HepG2 (cell line): ENCODE measurements at regions not wholly inside any gene's neighbourhood (a gene's known extent, or its start where the extent isn't known, plus 50 kb on each side); places are given as distances from the start of the nearest gene placed in this dataset.

ENCODE experiments used
- ATAC-seq: fragments of 200-7000 bp; cut with Tn5 transposase; 3 replicates; pipeline ENCODE4 v1.9.1; 2020; ENCODE audit warnings: mild to moderate bottlenecking, moderate library complexity
- BruUV-seq: library from RNA; stranded (reverse); fragments of 400-500 nt; replicated peaks from 2 replicates; lab custom pipeline; 2021; lab: Mats Ljungman, UMichigan
- CTCF ChIA-PET: fragments of 300-600 bp; formaldehyde crosslinking; extraction: SDS; loops from one replicate; lab custom pipeline; 2021; ENCODE audit warnings: low total read pairs, inconsistent platforms, low intra/inter-chr PET ratio; lab: Yijun Ruan, JAX
- POLR2A ChIA-PET: fragments of 350-600 bp; sonication (Branson Sonifier 250); formaldehyde crosslinking; loops from one replicate; lab custom pipeline; 2020; ENCODE audit warnings: antibody characterized with exemption, inconsistent platforms; lab: Yijun Ruan, JAX
- DNase-seq: peaks from one replicate; pipeline ENCODE4 v3.0.0-alpha.2; 2015; ENCODE audit warnings: low spot score
- FAIRE-seq: peaks from 3 replicates; lab custom pipeline; 2011; peaks lifted over from hg19 to GRCh38; lab: Jason Lieb, UNC
- H2AFZ ChIP-seq: one replicate; pipeline ENCODE4 v1.6.1; 2011; ENCODE audit warnings: low read length, inconsistent platforms
- H3K27ac ChIP-seq: fragments of 300-600 bp; 3 replicates; pipeline ENCODE4 v1.8.0; 2011; ENCODE audit warnings: mixed run types, mild to moderate bottlenecking, mixed read lengths, low read length, inconsistent platforms; ENCODE audit not compliant: insufficient read depth; ENCODE audit errors: extremely low read length
- H3K27me3 ChIP-seq, 2 experiments: fragments of 200-600 bp in 1 of 2; 2 replicates in 1 of 2; 3 replicates in 1 of 2; pipeline versions ENCODE4 v1.6.0 to v1.8.0; 2011; ENCODE audit warnings: low read length in 2 of 2, mild to moderate bottlenecking in 2 of 2, moderate library complexity in 2 of 2, inconsistent platforms in 1 of 2; ENCODE audit not compliant: insufficient read depth in 2 of 2, control insufficient read depth in 1 of 2
- H3K36me3 ChIP-seq, 2 experiments: fragments of 200-600 bp in 1 of 2; replicated peaks in 1 of 2; 2 replicates in 1 of 2; 3 replicates in 1 of 2; pipeline versions ENCODE4 v1.5.1 to v1.8.0; 2011; ENCODE audit warnings: low read length in 2 of 2, inconsistent platforms in 1 of 2; ENCODE audit not compliant: insufficient read depth in 2 of 2, control insufficient read depth in 1 of 2
- H3K4me1 ChIP-seq: 2 replicates; pipeline ENCODE4 v1.5.1; 2012; ENCODE audit warnings: low read length, inconsistent platforms; ENCODE audit not compliant: insufficient read depth
- H3K4me2 ChIP-seq: 2 replicates; pipeline ENCODE4 v1.6.0; 2011; ENCODE audit warnings: low read depth, low read length, inconsistent platforms
- H3K4me3 ChIP-seq, 3 experiments: fragments of 200-600 bp in 1 of 3; sonication (generic), shearing (Covaris generic) in 1 of 3; replicated peaks in 1 of 3; 2 replicates each; pipeline ENCODE4 v1.5.1; 2011 to 2016; ENCODE audit warnings: low read length in 3 of 3, inconsistent platforms in 2 of 3, low read depth in 2 of 3, mild to moderate bottlenecking in 2 of 3, control low read depth in 1 of 3, mixed read lengths in 1 of 3; ENCODE audit not compliant: insufficient read depth in 1 of 3
- H3K79me2 ChIP-seq: one replicate; pipeline ENCODE4 v1.6.1; 2011; ENCODE audit warnings: low read length, inconsistent platforms; ENCODE audit not compliant: insufficient read depth
- H3K9ac ChIP-seq: 2 replicates; pipeline ENCODE4 v1.6.0; 2011; ENCODE audit warnings: mild to moderate bottlenecking, low read depth, low read length, inconsistent platforms; ENCODE audit not compliant: insufficient read depth
- H3K9me3 ChIP-seq: 2 replicates; pipeline ENCODE4 v1.5.1; 2012; ENCODE audit warnings: mild to moderate bottlenecking, low read length
- H4K20me1 ChIP-seq: 2 replicates; pipeline ENCODE4 v1.6.0; 2011; ENCODE audit warnings: inconsistent platforms, mild to moderate bottlenecking, low read length, moderate library complexity; ENCODE audit not compliant: insufficient read depth
- KAT2B ChIP-seq: fragments of 150-350 bp; IDR thresholded peaks from 2 replicates; pipeline ENCODE4 v1.6.1; 2014; ENCODE audit warnings: low read depth, low read length, borderline replicate concordance
- KLF9 ChIP-seq: IDR thresholded peaks from 2 replicates; pipeline ENCODE4 v1.6.1; 2016; ENCODE audit warnings: low read depth
- MAFK ChIP-seq, 2 experiments: IDR thresholded peaks in 1 of 2; conservative IDR thresholded peaks in 1 of 2; 2 replicates each; pipeline ENCODE4 v1.6.1; 2011; ENCODE audit warnings: improper control_type of control experiment in 2 of 2, low read length in 2 of 2
- NR2F1 ChIP-seq, 2 experiments: fragments of 450-650 bp in 1 of 2; formaldehyde crosslinking in 1 of 2; IDR thresholded peaks; 2 replicates each; pipeline versions ENCODE4 v1.5.0 to v1.6.1; 2016 to 2020; ENCODE audit warnings: mild to moderate bottlenecking in 1 of 2, missing compliant biosample characterization in 1 of 2, missing genetic modification reagents in 1 of 2, moderate library complexity in 1 of 2
- YY1 ChIP-seq: IDR thresholded peaks from 2 replicates; pipeline ENCODE4 v1.6.1; 2011; ENCODE audit warnings: low read length, low read depth, moderate library complexity, mild to moderate bottlenecking; ENCODE audit not compliant: insufficient read depth, insufficient replicate concordance
- ZFX ChIP-seq: sonication (generic); formaldehyde crosslinking; IDR thresholded peaks from 2 replicates; pipeline ENCODE4 v1.4.0; 2020; ENCODE audit warnings: mild to moderate bottlenecking, low read depth, missing genetic modification reagents, moderate library complexity
- ZNF589 ChIP-seq: sonication (generic); formaldehyde crosslinking; conservative IDR thresholded peaks from 2 replicates; pipeline ENCODE4 v1.8.0; 2022; ENCODE audit warnings: mild to moderate bottlenecking, moderate library complexity, missing genetic modification reagents
- ZSCAN12 ChIP-seq: sonication (generic); formaldehyde crosslinking; IDR thresholded peaks from 2 replicates; pipeline ENCODE4 v1.9.0; 2021; ENCODE audit warnings: mild to moderate bottlenecking, missing genetic modification reagents
- WGBS: methylation state at CpG from one replicate; pipeline ENCODE4 v1.1.6; 2017; ENCODE audit warnings: low lambda C conversion rate; 5-methylcytosine and 5-hydroxymethylcytosine counted together
- in situ Hi-C: cut with HindIII; loops from 2 replicates; pipeline ENCODE4 v1.10.0; 2017; ENCODE audit warnings: low pct_unique_long_range_greater_than_20kb; ENCODE audit not compliant: extremely low pct_ligation_motif_present
- intact Hi-C: fragments of 100-400 bp; cut with micrococcal nuclease; formaldehyde crosslinking; loops from one replicate; pipeline ENCODE4 v1.10.0; 2022; ENCODE audit not compliant: unreplicated experiment
- TF ChIP-seq, protein P1 (sequence below): sonication (generic); formaldehyde crosslinking; IDR thresholded peaks from 2 replicates; pipeline ENCODE4 v1.4.0; 2020; ENCODE audit warnings: missing genetic modification reagents
- TF ChIP-seq, protein P2 (sequence below): sonication (generic); formaldehyde crosslinking; IDR thresholded peaks from 2 replicates; pipeline ENCODE4 v1.4.0; 2020; ENCODE audit warnings: mild to moderate bottlenecking, missing genetic modification reagents, borderline replicate concordance
- TF ChIP-seq, protein P3 (sequence below): sonication (generic); formaldehyde crosslinking; IDR thresholded peaks from 2 replicates; pipeline ENCODE4 v1.9.0; 2021; ENCODE audit warnings: missing genetic modification reagents, borderline replicate concordance

DNA sequence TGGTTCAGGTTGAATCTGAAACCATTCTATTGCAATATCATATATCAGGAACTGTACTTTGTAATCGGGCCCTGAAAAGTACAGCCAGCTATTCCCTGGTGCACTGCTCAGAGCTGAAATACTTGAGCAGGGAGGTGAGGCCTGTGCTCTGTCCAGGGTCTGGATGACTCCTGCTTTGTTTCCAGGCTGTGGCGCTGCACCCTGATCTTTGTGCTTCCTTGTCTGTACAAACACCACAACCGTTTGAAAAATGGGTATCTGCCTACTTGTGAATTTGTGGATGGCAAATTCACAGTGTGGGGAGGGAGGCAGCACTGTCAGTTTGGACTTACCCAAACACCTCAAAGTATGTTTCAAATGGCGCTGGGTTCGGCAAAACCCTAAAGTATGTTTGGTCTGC lies 155.4 kb upstream of the FAR2 start (continued):
- TF ChIP-seq ZFX (CRISPR knock-in tag), result peak; percentile 33; the same call in 1 of the 2 replicates
- TF ChIP-seq, protein P1, sequence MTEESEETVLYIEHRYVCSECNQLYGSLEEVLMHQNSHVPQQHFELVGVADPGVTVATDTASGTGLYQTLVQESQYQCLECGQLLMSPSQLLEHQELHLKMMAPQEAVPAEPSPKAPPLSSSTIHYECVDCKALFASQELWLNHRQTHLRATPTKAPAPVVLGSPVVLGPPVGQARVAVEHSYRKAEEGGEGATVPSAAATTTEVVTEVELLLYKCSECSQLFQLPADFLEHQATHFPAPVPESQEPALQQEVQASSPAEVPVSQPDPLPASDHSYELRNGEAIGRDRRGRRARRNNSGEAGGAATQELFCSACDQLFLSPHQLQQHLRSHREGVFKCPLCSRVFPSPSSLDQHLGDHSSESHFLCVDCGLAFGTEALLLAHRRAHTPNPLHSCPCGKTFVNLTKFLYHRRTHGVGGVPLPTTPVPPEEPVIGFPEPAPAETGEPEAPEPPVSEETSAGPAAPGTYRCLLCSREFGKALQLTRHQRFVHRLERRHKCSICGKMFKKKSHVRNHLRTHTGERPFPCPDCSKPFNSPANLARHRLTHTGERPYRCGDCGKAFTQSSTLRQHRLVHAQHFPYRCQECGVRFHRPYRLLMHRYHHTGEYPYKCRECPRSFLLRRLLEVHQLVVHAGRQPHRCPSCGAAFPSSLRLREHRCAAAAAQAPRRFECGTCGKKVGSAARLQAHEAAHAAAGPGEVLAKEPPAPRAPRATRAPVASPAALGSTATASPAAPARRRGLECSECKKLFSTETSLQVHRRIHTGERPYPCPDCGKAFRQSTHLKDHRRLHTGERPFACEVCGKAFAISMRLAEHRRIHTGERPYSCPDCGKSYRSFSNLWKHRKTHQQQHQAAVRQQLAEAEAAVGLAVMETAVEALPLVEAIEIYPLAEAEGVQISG (CRISPR knock-in tag), result peak; percentile 68; the same call in 1 of the 2 replicates
- TF ChIP-seq, all 625 proteins: peak for 9

DNA sequence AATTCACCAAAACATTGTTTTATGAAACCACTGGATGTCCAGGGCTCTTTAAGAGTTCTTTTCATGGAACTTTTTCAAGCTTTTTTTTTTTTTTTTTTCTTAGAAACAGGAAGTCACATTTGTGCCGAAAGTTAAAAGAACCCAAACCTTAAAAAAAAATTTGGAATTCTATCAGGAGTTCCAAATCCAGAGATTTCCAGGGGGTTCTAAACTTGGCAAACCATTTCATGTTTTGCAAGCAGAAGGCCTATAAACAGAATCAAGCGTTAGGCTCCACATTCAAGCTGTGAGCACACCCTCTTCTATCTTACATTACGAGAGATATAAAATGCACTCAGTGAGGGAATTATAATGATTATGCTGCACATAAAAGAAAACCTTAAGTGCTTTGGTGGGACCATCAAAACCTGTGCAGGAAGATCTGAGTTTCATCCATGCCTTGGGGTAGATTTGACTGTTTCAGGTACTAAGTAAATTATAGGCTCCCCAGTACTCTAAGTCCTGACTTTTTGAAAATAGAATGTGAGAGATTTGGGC lies 154.8 kb upstream of the FAR2 start:
- Histone ChIP-seq H2AFZ (no peak overlapping the region), H3K4me3 (no peak overlapping the region), H3K27me3 (no peaks in the 10 kb centered on the region), H3K9me3 (no peaks in the 10 kb centered on the region), H4K20me1 (no peaks in the 10 kb centered on the region), H3K36me3 (no peaks in the 10 kb centered on the region), H3K27ac (no peak overlapping the region), H3K4me1 (peaks cover 4% of the 10 kb centered on the region; the same call in 1 of the 2 replicates), H3K79me2 (no peaks in the 10 kb centered on the region), H3K9ac (no peak overlapping the region), H3K4me2 (no peak overlapping the region)
- DNase-seq (no peak), ATAC-seq (no peak), FAIRE-seq (no peak)
- intact Hi-C loops, result loop anchor here (10.0 kb wide), 1 partner anchor 1259 kb away; no protein-coding TSS in a partner anchor
- ChIA-PET CTCF (no interaction called here), POLR2A (no interaction called here)
- in situ Hi-C loops, result no loop called here
- WGBS, result 73% methylated on average over 3 of the region's 3 CpGs
- no TSS peak for BruUV-seq
- TF ChIP-seq KLF9 (CRISPR knock-in tag) (no peak), YY1 (no peak), ZSCAN12 (CRISPR knock-in tag) (no peak), KAT2B (no peak), ZNF589 (CRISPR knock-in tag) (no peak), NR2F1 (CRISPR knock-in tag; IDR thresholded peaks at IDR 0.05) (no peak), MAFK (conservative IDR thresholded peaks at IDR 0.05 in 1 of 2, IDR thresholded peaks at IDR 0.05 in 1 of 2; ENCODE audit: low read length in 2 of 2) (no peak)
- TF ChIP-seq, protein P2, sequence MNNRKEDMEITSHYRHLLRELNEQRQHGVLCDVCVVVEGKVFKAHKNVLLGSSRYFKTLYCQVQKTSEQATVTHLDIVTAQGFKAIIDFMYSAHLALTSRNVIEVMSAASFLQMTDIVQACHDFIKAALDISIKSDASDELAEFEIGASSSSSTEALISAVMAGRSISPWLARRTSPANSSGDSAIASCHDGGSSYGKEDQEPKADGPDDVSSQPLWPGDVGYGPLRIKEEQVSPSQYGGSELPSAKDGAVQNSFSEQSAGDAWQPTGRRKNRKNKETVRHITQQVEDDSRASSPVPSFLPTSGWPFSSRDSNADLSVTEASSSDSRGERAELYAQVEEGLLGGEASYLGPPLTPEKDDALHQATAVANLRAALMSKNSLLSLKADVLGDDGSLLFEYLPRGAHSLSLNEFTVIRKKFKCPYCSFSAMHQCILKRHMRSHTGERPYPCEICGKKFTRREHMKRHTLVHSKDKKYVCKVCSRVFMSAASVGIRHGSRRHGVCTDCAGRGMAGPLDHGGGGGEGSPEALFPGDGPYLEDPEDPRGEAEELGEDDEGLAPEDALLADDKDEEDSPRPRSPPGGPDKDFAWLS (CRISPR knock-in tag), result no peak
- TF ChIP-seq, protein P3, sequence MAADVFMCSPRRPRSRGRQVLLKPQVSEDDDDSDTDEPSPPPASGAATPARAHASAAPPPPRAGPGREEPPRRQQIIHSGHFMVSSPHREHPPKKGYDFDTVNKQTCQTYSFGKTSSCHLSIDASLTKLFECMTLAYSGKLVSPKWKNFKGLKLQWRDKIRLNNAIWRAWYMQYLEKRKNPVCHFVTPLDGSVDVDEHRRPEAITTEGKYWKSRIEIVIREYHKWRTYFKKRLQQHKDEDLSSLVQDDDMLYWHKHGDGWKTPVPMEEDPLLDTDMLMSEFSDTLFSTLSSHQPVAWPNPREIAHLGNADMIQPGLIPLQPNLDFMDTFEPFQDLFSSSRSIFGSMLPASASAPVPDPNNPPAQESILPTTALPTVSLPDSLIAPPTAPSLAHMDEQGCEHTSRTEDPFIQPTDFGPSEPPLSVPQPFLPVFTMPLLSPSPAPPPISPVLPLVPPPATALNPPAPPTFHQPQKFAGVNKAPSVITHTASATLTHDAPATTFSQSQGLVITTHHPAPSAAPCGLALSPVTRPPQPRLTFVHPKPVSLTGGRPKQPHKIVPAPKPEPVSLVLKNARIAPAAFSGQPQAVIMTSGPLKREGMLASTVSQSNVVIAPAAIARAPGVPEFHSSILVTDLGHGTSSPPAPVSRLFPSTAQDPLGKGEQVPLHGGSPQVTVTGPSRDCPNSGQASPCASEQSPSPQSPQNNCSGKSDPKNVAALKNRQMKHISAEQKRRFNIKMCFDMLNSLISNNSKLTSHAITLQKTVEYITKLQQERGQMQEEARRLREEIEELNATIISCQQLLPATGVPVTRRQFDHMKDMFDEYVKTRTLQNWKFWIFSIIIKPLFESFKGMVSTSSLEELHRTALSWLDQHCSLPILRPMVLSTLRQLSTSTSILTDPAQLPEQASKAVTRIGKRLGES (CRISPR knock-in tag), result no peak
